Stomach (tissue), 4 donors: ENCODE measurements at regions not wholly inside any gene's neighbourhood (a gene's known extent, or its start where the extent isn't known, plus 50 kb on each side); places are given as distances from the start of the nearest gene placed in this dataset.

Experiments
- CTCF ChIP-seq, 7 experiments: fragments of 450-650 bp in 4 of 7; fragments of 200-600 bp in 3 of 7; sonication (generic) in 3 of 7; IDR thresholded peaks; one replicate each; pipeline ENCODE4 v1.5.1; 2016 to 2019; ENCODE audit warnings: antibody characterized with exemption in 7 of 7, control low read depth in 2 of 7, mild to moderate bottlenecking in 1 of 7
- POLR2A ChIP-seq, 4 donors: fragments of 450-650 bp; IDR thresholded peaks; one replicate each; pipeline ENCODE4 v1.6.1; 2016; ENCODE audit warnings: antibody characterized with exemption in 4 of 4, control low read depth in 2 of 4, mild to moderate bottlenecking in 1 of 4, moderate library complexity in 1 of 4

GRCh38 chr12:94080341-94081009, 67.9 kb upstream of the PLXNC1 start:
- TF ChIP-seq CTCF (IDR thresholded peaks at IDR 0.05) (no peak), POLR2A (IDR thresholded peaks at IDR 0.05) (no peak)
